NB4 (cell line): ENCODE measurements at regions not wholly inside any gene's neighbourhood (a gene's known extent, or its start where the extent isn't known, plus 50 kb on each side); places are given as distances from the start of the nearest gene placed in this dataset.

Experiments used
- MYC ChIP-seq: IDR thresholded peaks from 2 replicates; pipeline ENCODE4 v1.6.1; 2011; ENCODE audit warnings: low read depth, low read length
- POLR2A ChIP-seq: IDR thresholded peaks from 2 replicates; pipeline ENCODE4 v1.6.1; 2011; ENCODE audit warnings: mild to moderate bottlenecking; ENCODE audit not compliant: insufficient read length; ENCODE audit errors: extremely low read depth
- TF ChIP-seq, protein P1 (sequence below): IDR thresholded peaks from one replicate; pipeline ENCODE4 v1.5.1; 2012; ENCODE audit warnings: low read depth, low read length
- TF ChIP-seq, protein P2 (sequence below): IDR thresholded peaks from 2 replicates; pipeline ENCODE4 v1.6.1; 2011; ENCODE audit warnings: low read depth, low read length

DNA sequence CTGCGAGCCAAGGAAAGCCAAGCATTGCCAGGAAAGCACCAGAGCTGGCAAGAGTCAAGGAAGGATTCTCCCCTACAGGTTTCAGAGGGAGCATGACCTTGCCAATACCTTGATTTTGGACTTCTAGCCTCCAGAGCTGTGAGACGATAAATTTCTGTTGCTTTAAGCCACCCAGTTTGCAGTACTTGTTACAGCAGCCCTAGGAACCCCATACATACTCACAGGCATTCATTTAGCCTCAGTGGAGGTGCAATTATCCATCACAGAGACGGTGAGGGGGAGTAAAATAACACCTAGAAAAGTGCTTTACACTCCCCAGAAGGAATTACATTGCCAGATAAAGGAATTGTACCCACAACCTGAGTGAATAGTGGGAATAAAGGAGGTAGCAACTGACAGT is 167.4 kb upstream of the NFIA start:
- TF ChIP-seq POLR2A = no peak
- TF ChIP-seq, protein P1, sequence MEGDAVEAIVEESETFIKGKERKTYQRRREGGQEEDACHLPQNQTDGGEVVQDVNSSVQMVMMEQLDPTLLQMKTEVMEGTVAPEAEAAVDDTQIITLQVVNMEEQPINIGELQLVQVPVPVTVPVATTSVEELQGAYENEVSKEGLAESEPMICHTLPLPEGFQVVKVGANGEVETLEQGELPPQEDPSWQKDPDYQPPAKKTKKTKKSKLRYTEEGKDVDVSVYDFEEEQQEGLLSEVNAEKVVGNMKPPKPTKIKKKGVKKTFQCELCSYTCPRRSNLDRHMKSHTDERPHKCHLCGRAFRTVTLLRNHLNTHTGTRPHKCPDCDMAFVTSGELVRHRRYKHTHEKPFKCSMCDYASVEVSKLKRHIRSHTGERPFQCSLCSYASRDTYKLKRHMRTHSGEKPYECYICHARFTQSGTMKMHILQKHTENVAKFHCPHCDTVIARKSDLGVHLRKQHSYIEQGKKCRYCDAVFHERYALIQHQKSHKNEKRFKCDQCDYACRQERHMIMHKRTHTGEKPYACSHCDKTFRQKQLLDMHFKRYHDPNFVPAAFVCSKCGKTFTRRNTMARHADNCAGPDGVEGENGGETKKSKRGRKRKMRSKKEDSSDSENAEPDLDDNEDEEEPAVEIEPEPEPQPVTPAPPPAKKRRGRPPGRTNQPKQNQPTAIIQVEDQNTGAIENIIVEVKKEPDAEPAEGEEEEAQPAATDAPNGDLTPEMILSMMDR = no peak
- TF ChIP-seq, protein P2, sequence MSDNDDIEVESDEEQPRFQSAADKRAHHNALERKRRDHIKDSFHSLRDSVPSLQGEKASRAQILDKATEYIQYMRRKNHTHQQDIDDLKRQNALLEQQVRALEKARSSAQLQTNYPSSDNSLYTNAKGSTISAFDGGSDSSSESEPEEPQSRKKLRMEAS = no peak
- TF ChIP-seq MYC = no peak
